Right atrium auricular region (tissue), 2 donors: ENCODE measurements at regions not wholly inside any gene's neighbourhood (a gene's known extent, or its start where the extent isn't known, plus 50 kb on each side); places are given as distances from the start of the nearest gene placed in this dataset.
"Not testable (repeated sequence)": the region's sequence is repeated elsewhere in the genome, so short reads cannot be mapped to it uniquely, and the experiment has no call there.

Experiments
- DNase-seq: peaks from one replicate; pipeline ENCODE4 v3.0.0-alpha.2; 2019; ENCODE audit warnings: low spot score
- H3K27ac ChIP-seq, 2 donors: fragments of 200-600 bp; sonication (generic); 1 replicate in 1 of 2; 2 replicates in 1 of 2; pipeline ENCODE4 v1.5.1; 2016 to 2019
- H3K27me3 ChIP-seq, 2 donors: fragments of 200-600 bp; sonication (generic); one replicate each; pipeline versions ENCODE4 v1.5.1 to v1.6.0; 2017 to 2019
- H3K36me3 ChIP-seq: fragments of 200-600 bp; sonication (generic); one replicate; pipeline ENCODE4 v1.5.1; 2016
- H3K4me1 ChIP-seq, 2 donors: fragments of 200-600 bp; sonication (generic); one replicate each; pipeline versions ENCODE4 v1.5.1 to v1.6.0; 2017 to 2019
- H3K4me3 ChIP-seq, 2 donors: fragments of 200-600 bp; sonication (generic); 1 replicate in 1 of 2; 2 replicates in 1 of 2; pipeline ENCODE4 v1.5.1; 2017 to 2019; ENCODE audit warnings: mild to moderate bottlenecking in 1 of 2, moderate library complexity in 1 of 2
- H3K9me3 ChIP-seq, 2 donors: fragments of 200-600 bp; sonication (generic); one replicate each; pipeline ENCODE4 v1.5.1; 2019
- CTCF ChIP-seq, 2 donors: fragments of 200-600 bp; sonication (generic); IDR thresholded peaks; one replicate each; pipeline ENCODE4 v1.5.1; 2019; ENCODE audit warnings: antibody characterized with exemption in 2 of 2

DNA sequence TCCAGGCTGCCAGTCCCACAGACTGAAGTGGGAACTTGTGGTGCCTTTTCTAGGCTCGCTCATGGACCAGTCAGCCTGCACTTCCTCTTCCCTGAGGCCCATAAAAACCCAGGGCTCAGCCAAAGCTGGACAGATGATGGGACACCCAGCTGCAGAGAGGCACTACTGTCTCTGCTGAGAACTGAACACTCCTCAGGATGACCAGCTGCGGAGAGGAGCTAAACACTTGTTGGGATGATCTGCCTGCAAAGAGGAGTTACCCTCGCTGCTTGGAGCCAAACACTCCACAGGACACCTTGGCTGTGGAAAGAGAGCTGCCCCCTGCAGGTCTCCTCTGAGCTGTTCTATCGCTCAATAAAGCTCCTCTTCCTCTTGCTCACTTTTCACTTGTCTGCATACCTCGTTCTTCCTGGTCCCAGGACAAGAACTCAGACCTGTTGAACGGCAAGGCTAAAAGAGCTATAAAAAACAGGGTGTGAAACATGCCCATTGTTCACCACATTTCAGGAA, 465.5 kb downstream of the GUCY1A2 start:
- Histone ChIP-seq H3K27ac (no peak overlapping the region), H3K4me1 (no peaks in the 10 kb centered on the region), H3K36me3 (no peaks in the 10 kb centered on the region), H3K9me3 (no peaks in the 10 kb centered on the region), H3K27me3 (no peaks in the 10 kb centered on the region), H3K4me3 (no peak overlapping the region)
- no peak for TF ChIP-seq CTCF (IDR thresholded peaks at IDR 0.05)
- DNase-seq = no peak

DNA sequence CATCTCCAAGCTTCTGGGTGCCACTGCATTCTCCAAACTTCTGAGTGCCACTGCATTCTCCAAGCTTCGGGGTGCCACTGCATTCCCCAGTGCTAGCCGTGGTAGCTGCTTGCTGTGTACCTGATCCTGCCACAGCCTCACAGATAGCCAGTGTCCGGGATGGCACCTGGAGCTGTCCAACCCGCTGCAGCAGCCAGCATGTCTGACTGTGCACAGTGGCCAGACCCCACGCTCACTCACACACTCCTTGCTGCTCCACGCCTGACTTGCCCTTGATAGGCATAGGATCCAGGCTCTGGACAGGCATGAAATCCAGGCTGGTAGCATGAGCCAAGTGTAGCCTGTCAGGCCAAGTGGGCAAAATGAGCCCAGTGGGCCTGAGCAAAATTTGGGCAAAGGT, 465.0 kb downstream of the GUCY1A2 start:
- no peaks in the 10 kb centered on the region for H3K4me1 ChIP-seq
- TF ChIP-seq CTCF (IDR thresholded peaks at IDR 0.05) = no peak
- no peak overlapping the region for H3K27ac ChIP-seq
- no peaks in the 10 kb centered on the region for H3K9me3 ChIP-seq
- no peaks in the 10 kb centered on the region for H3K36me3 ChIP-seq
- H3K4me3 ChIP-seq = no peak overlapping the region
- DNase-seq = no peak
- H3K27me3 ChIP-seq = no peaks in the 10 kb centered on the region

DNA sequence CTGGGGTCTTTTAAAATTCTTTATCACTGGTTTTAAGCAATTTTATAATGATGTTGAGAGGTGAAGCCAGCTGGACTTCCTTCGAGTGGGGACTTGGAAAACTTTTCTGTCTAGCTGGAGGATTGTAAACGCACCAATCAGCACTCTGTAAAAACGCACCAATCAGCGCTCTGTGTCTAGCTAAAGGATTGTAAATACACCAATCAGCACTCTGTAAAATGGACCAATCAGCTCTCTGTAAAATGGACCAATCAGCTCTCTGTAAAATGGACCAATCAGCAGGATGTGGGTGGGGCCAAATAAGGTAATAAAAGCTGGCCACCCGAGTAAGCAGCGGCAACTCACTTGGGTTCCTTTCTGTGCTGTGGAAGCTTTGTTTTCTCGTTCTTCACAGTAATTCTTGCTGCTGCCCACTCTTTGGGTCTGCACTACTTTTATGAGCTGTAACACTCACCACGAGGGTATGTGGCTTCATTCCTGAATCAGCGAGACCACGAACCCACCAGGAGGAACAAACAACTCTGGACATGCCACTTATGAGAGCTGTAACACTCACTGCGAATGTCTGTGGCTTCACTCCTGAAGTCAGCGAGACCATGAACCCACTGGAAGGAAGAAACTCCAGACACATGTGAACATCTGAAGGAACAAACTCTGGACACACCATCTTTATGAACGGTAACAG, 462.6 kb downstream of the GUCY1A2 start:
- not testable (repeated sequence) for H3K4me1 ChIP-seq, H3K27ac ChIP-seq, DNase-seq, H3K36me3 ChIP-seq, H3K9me3 ChIP-seq, H3K4me3 ChIP-seq, H3K27me3 ChIP-seq

DNA sequence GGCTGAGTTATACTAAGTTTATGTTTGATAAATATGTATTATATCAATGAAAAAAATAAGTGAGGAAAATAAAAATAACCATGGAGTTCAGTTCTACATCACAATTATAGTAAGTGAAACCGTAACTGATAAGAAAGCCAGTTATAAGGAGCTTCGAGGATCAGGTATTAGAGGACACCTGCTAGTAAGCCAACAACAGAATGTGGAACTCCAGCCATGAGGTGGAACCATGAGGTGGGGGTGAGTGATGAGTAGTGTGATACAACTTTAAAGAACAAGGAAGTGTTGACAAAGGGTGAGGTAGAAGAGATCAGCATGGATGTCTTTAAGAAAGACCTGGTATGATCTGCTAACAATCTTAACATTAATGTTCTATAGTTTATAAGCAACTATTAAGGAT, 452.9 kb downstream of the GUCY1A2 start:
- Histone ChIP-seq H3K36me3 (no peaks in the 10 kb centered on the region), H3K27ac (no peak overlapping the region), H3K4me3 (no peak overlapping the region), H3K4me1 (no peaks in the 10 kb centered on the region), H3K9me3 (no peaks in the 10 kb centered on the region), H3K27me3 (no peaks in the 10 kb centered on the region)
- no peak for DNase-seq
- TF ChIP-seq CTCF (IDR thresholded peaks at IDR 0.05) = no peak

GRCh38 chr11:106568632-106569031, 449.6 kb downstream of the GUCY1A2 start:
- H3K4me3 ChIP-seq = no peak overlapping the region
- H3K27me3 ChIP-seq = no peaks in the 10 kb centered on the region
- peaks cover 0 to 15% of the 10 kb centered on the region in 2 donors for H3K9me3 ChIP-seq
- H3K27ac ChIP-seq = no peak overlapping the region
- no peak for DNase-seq
- no peaks in the 10 kb centered on the region for H3K36me3 ChIP-seq
- H3K4me1 ChIP-seq = no peaks in the 10 kb centered on the region
- no peak for TF ChIP-seq CTCF (IDR thresholded peaks at IDR 0.05)

GRCh38 chr11:106577384-106577783, 440.9 kb downstream of the GUCY1A2 start:
- H3K27me3 ChIP-seq, H3K36me3 ChIP-seq, DNase-seq, H3K4me1 ChIP-seq, H3K27ac ChIP-seq, H3K4me3 ChIP-seq: not testable (repeated sequence)
- H3K9me3 ChIP-seq = peaks cover 0 to 24% of the 10 kb centered on the region in 2 donors

DNA sequence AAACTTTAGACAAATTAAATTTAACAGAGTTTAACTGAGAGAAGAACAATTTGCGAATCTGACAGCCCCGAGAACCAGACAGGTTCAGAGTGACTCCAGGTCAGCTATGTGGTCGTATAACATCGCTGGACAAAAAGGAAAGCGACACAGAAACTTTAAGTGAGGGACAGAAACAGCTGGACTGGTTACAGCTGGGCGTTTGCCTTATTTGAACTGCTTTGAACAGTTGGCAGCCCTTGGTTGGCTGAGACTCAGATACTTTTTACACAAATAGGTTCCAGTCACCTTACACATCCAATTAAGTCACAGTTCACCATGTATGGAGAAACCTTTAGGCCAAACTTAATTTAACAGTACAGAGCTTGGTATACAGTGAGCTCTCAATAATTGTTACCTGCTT, 436.9 kb downstream of the GUCY1A2 start:
- no peak overlapping the region for H3K27ac ChIP-seq
- no peak for TF ChIP-seq CTCF (IDR thresholded peaks at IDR 0.05)
- H3K4me1 ChIP-seq = no peaks in the 10 kb centered on the region
- no peaks in the 10 kb centered on the region for H3K27me3 ChIP-seq
- H3K36me3 ChIP-seq = no peaks in the 10 kb centered on the region
- DNase-seq = no peak
- no peak overlapping the region for H3K4me3 ChIP-seq
- peaks cover 0 to 11% of the 10 kb centered on the region in 2 donors for H3K9me3 ChIP-seq
